ENCODE measurements at regions not wholly inside any gene's neighbourhood (a gene's known extent, or its start where the extent isn't known, plus 50 kb on each side); places are given as distances from the start of the nearest gene placed in this dataset.
A peak's percentile ranks its signal among the peaks of the same experiment; 100 is the strongest.

GRCh38 chr6:144578385-144579350, 293.5 kb downstream of the UTRN start:
- BruUV-seq (replicated peaks): no TSS peak
- ChIA-PET CTCF (no interaction called here), POLR2A (ENCODE audit: low non-redundant PET) (no interaction called here)
- H3K27me3 ChIP-seq (replicated peaks; ENCODE audit: insufficient read depth, low read depth, low read length, poor library complexity): no peaks in the 10 kb centered on the region
- no peaks in the 10 kb centered on the region for H3K9me3 ChIP-seq (ENCODE audit: low read depth, low read length, poor library complexity, severe bottlenecking)
- peak; percentile 42 for DNase-seq (ENCODE audit: low spot score)
- H3K4me1 ChIP-seq (ENCODE audit: insufficient read depth, low read length, poor library complexity, severe bottlenecking): peaks cover 16% of the 10 kb centered on the region
- H3K36me3 ChIP-seq (ENCODE audit: insufficient read depth, low read length, poor library complexity, severe bottlenecking): no peaks in the 10 kb centered on the region
- intact Hi-C loops (cut with micrococcal nuclease; ENCODE audit: unreplicated experiment): no loop called here
- no peak overlapping the region for H3K27ac ChIP-seq (ENCODE audit: low read depth, low read length, poor library complexity, severe bottlenecking)
- TF ChIP-seq CTCF (conservative IDR thresholded peaks at IDR 0.05; ENCODE audit: low read depth, low read length) (no peak), EZH2 (IDR thresholded peaks at IDR 0.05; ENCODE audit: borderline replicate concordance, low read depth, low read length, poor library complexity, severe bottlenecking) (no peak)
- H3K4me3 ChIP-seq (ENCODE audit: low read depth, low read length, poor library complexity, severe bottlenecking): no peak overlapping the region

GRCh38 chr6:144580039-144580438, 294.9 kb downstream of the UTRN start:
- Histone ChIP-seq H3K27ac (ENCODE audit: low read depth, low read length, poor library complexity, severe bottlenecking) (no peak overlapping the region), H3K36me3 (ENCODE audit: insufficient read depth, low read length, poor library complexity, severe bottlenecking) (no peaks in the 10 kb centered on the region), H3K4me1 (ENCODE audit: insufficient read depth, low read length, poor library complexity, severe bottlenecking) (peaks cover 16% of the 10 kb centered on the region), H3K27me3 (replicated peaks; ENCODE audit: insufficient read depth, low read depth, low read length, poor library complexity) (no peaks in the 10 kb centered on the region), H3K4me3 (ENCODE audit: low read depth, low read length, poor library complexity, severe bottlenecking) (no peak overlapping the region), H3K9me3 (ENCODE audit: low read depth, low read length, poor library complexity, severe bottlenecking) (no peaks in the 10 kb centered on the region)
- ChIA-PET CTCF (no interaction called here), POLR2A (ENCODE audit: low non-redundant PET) (no interaction called here)
- intact Hi-C loops (cut with micrococcal nuclease; ENCODE audit: unreplicated experiment): loop anchor here (5.0 to 10.0 kb wide), 4 partner anchors 363 to 1307 kb away; no protein-coding TSS in a partner anchor
- no peak for TF ChIP-seq CTCF (conservative IDR thresholded peaks at IDR 0.05; ENCODE audit: low read depth, low read length)
- TF ChIP-seq EZH2 (IDR thresholded peaks at IDR 0.05; ENCODE audit: borderline replicate concordance, low read depth, low read length, poor library complexity, severe bottlenecking): no peak
- no TSS peak for BruUV-seq (replicated peaks)
- DNase-seq (ENCODE audit: low spot score): no peak

GRCh38 chr6:144580771-144581170, 295.6 kb downstream of the UTRN start:
- H3K4me1 ChIP-seq (ENCODE audit: insufficient read depth, low read length, poor library complexity, severe bottlenecking): peaks cover 21% of the 10 kb centered on the region
- intact Hi-C loops (cut with micrococcal nuclease; ENCODE audit: unreplicated experiment): loop anchor here (5.0 to 10.0 kb wide), 4 partner anchors 363 to 1307 kb away; no protein-coding TSS in a partner anchor
- no peak for DNase-seq (ENCODE audit: low spot score)
- no peaks in the 10 kb centered on the region for H3K36me3 ChIP-seq (ENCODE audit: insufficient read depth, low read length, poor library complexity, severe bottlenecking)
- no peaks in the 10 kb centered on the region for H3K9me3 ChIP-seq (ENCODE audit: low read depth, low read length, poor library complexity, severe bottlenecking)
- BruUV-seq (replicated peaks): no TSS peak
- no peaks in the 10 kb centered on the region for H3K27me3 ChIP-seq (replicated peaks; ENCODE audit: insufficient read depth, low read depth, low read length, poor library complexity)
- H3K4me3 ChIP-seq (ENCODE audit: low read depth, low read length, poor library complexity, severe bottlenecking): no peak overlapping the region
- CTCF ChIA-PET: no interaction called here
- no peak overlapping the region for H3K27ac ChIP-seq (ENCODE audit: low read depth, low read length, poor library complexity, severe bottlenecking)
- no peak for TF ChIP-seq EZH2 (IDR thresholded peaks at IDR 0.05; ENCODE audit: borderline replicate concordance, low read depth, low read length, poor library complexity, severe bottlenecking)
- TF ChIP-seq CTCF (conservative IDR thresholded peaks at IDR 0.05; ENCODE audit: low read depth, low read length): no peak
- POLR2A ChIA-PET (ENCODE audit: low non-redundant PET): no interaction called here
